Peyer's patch (tissue), 4 donors: ENCODE measurements at regions not wholly inside any gene's neighbourhood (a gene's known extent, or its start where the extent isn't known, plus 50 kb on each side); places are given as distances from the start of the nearest gene placed in this dataset.
"Not testable (repeated sequence)": the region's sequence is repeated elsewhere in the genome, so short reads cannot be mapped to it uniquely, and the experiment has no call there.

Experiments
- DNase-seq, 3 donors: peaks; one replicate each; pipeline ENCODE4 v3.0.0-alpha.2; 2017 to 2019
- H3K27ac ChIP-seq, 4 donors: fragments of 200-600 bp; sonication (generic); one replicate each; pipeline ENCODE4 v1.5.1; 2016 to 2019
- H3K27me3 ChIP-seq, 2 donors: fragments of 200-600 bp; sonication (generic); one replicate each; pipeline ENCODE4 v1.5.1; 2019
- H3K36me3 ChIP-seq, 3 donors: fragments of 200-600 bp; sonication (generic); one replicate each; pipeline ENCODE4 v1.5.1; 2016 to 2019
- H3K4me1 ChIP-seq, 4 donors: fragments of 200-600 bp; sonication (generic); one replicate each; pipeline ENCODE4 v1.5.1; 2016 to 2019
- H3K4me3 ChIP-seq, 4 donors: fragments of 200-600 bp; sonication (generic); 1 replicate in 3 of 4; 2 replicates in 1 of 4; pipeline ENCODE4 v1.5.1; 2016 to 2019; ENCODE audit warnings: mild to moderate bottlenecking in 1 of 4
- H3K9me3 ChIP-seq, 4 donors: fragments of 200-600 bp; sonication (generic); one replicate each; pipeline ENCODE4 v1.5.1; 2016 to 2019; ENCODE audit warnings: mild to moderate bottlenecking in 1 of 4
- POLR2A ChIP-seq, 2 donors: fragments of 450-650 bp; IDR thresholded peaks; one replicate each; pipeline ENCODE4 v1.5.1; 2017; ENCODE audit warnings: antibody characterized with exemption in 2 of 2, mild to moderate bottlenecking in 2 of 2, moderate library complexity in 2 of 2
- TF ChIP-seq, protein P1 (sequence below), 6 experiments: fragments of 450-650 bp in 4 of 6; fragments of 200-600 bp in 2 of 6; sonication (generic) in 1 of 6; IDR thresholded peaks; one replicate each; pipeline ENCODE4 v1.5.1; 2017 to 2019; ENCODE audit warnings: antibody characterized with exemption in 6 of 6, mild to moderate bottlenecking in 3 of 6, moderate library complexity in 1 of 6

DNA sequence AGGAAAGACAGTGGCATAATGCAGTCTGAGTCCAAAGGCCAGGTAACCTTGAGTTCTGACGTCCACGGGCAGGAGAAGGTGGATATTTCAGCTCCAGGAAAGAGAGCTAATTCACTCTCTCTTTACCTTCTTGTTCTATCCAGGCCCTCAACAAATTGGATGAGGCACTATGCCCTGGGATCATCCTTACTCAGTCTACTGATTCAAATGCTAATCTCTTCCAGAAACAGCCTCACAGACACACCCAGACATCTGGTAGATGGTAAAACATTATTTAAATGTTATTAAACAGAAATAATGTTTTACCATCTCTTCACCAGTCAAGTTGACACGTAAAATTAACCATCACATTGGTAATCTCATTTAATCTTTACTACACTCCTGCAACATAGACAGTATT, 73.0 kb downstream of the RBM11 start:
- Histone ChIP-seq H3K27ac (no peak overlapping the region), H3K4me3 (no peak overlapping the region), H3K36me3 (no peaks in the 10 kb centered on the region), H3K9me3 (no peaks in the 10 kb centered on the region), H3K27me3 (no peaks in the 10 kb centered on the region), H3K4me1 (no peaks in the 10 kb centered on the region)
- no peak for TF ChIP-seq POLR2A (IDR thresholded peaks at IDR 0.05)
- TF ChIP-seq, protein P1, sequence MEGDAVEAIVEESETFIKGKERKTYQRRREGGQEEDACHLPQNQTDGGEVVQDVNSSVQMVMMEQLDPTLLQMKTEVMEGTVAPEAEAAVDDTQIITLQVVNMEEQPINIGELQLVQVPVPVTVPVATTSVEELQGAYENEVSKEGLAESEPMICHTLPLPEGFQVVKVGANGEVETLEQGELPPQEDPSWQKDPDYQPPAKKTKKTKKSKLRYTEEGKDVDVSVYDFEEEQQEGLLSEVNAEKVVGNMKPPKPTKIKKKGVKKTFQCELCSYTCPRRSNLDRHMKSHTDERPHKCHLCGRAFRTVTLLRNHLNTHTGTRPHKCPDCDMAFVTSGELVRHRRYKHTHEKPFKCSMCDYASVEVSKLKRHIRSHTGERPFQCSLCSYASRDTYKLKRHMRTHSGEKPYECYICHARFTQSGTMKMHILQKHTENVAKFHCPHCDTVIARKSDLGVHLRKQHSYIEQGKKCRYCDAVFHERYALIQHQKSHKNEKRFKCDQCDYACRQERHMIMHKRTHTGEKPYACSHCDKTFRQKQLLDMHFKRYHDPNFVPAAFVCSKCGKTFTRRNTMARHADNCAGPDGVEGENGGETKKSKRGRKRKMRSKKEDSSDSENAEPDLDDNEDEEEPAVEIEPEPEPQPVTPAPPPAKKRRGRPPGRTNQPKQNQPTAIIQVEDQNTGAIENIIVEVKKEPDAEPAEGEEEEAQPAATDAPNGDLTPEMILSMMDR (IDR thresholded peaks at IDR 0.05), result no peak
- no peak for DNase-seq

DNA sequence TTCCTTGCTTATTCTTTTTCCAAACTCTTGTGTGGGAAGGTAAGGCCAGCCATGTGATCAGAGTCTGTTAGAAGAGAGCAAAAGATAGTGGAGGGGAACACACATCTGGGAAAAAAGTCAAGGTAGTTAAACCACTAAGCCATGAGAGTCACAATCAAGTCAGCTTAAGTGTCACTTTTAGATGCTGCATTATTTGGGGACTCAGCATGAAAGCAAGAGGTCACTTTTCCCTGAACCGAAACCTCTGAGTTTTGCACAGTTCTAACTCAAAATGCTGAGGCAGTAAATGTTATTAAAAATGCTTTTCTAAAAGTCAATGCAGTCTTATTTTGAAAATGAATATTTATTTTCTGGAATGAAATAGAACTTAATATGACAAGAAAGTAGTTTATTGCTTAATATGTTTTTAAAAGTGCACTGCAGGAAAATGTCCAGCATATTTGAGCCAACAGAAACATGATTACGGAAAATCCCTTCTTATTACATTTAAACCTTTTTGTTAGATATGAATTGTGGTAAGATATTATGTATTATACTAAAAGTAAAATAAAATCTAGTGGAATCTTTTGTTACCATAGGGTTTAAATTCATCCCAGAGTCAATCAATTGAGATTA, 69.3 kb downstream of the RBM11 start:
- Histone ChIP-seq H3K4me3 (no peak overlapping the region), H3K36me3 (no peaks in the 10 kb centered on the region), H3K27me3 (no peaks in the 10 kb centered on the region), H3K27ac (no peak overlapping the region), H3K4me1 (no peaks in the 10 kb centered on the region), H3K9me3 (no peaks in the 10 kb centered on the region)
- TF ChIP-seq, protein P1 (IDR thresholded peaks at IDR 0.05), result no peak
- TF ChIP-seq POLR2A (IDR thresholded peaks at IDR 0.05), result no peak
- DNase-seq, result no peak

DNA sequence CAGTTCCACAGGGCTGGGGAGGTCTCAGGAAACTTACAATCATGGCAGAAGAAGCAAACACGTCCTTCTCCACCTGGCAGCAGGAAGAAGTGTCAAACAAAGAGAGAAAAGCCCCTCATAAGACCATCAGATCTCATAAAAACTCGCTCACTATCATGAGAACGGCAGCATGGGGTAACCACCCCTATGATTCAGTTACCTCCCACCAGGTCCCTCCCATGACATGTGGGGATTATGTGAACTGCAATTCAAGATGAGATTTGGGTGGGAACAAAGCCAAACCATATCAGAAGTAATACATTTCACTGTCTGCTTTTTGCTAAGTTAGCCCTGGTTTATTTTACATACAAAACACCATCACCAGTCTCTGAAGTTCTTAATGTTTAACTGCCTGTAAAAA, 68.5 kb downstream of the RBM11 start:
- H3K4me3 ChIP-seq, result no peak overlapping the region
- H3K36me3 ChIP-seq, result no peaks in the 10 kb centered on the region
- TF ChIP-seq, protein P1 (IDR thresholded peaks at IDR 0.05), result no peak
- no peak for TF ChIP-seq POLR2A (IDR thresholded peaks at IDR 0.05)
- no peaks in the 10 kb centered on the region for H3K9me3 ChIP-seq
- DNase-seq, result no peak
- H3K27me3 ChIP-seq, result no peaks in the 10 kb centered on the region
- no peaks in the 10 kb centered on the region for H3K4me1 ChIP-seq
- H3K27ac ChIP-seq, result no peak overlapping the region

DNA sequence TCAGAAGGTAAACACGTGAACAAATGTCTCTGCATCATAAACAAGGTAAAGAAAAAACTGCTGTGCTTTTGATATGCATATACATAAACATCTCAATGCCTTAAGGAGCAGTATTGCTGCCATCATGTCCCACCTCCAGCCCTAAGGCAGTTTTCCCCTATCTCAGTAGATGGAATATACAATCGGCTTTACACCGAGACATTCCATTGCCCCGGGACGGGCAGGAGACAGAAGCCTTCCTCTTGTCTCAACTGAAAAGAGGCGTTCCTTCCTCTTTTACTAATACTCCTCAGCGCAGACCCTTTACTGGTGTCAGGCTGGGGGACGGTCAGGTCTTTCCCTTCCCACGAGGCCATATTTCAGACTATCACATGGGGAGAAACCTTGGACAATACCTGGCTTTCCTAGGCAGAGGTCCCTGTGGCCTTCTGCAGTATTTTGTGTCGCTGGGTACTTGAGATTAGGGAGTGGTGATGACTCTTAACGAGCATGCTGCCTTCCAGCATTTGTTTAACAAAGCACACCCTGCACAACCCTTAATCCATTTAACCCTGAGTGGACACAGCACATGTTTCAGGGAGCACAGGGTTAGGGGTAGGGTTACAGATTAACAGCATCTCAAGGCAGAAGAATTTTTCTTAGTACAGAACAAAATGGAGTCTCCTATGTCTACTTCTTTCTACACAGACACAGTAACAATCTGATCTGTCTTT, 65.4 kb downstream of the RBM11 start:
- DNase-seq, H3K4me3 ChIP-seq, H3K4me1 ChIP-seq, H3K36me3 ChIP-seq, H3K27ac ChIP-seq, H3K27me3 ChIP-seq, H3K9me3 ChIP-seq: not testable (repeated sequence)
